SH-SY5Y (cell line): ENCODE measurements at regions not wholly inside any gene's neighbourhood (a gene's known extent, or its start where the extent isn't known, plus 50 kb on each side); places are given as distances from the start of the nearest gene placed in this dataset.

Source experiments
- GATA2 ChIP-seq: IDR thresholded peaks from 2 replicates; pipeline ENCODE4 v1.6.1; 2011; ENCODE audit warnings: mild to moderate bottlenecking, low read depth, low read length
- GATA3 ChIP-seq: IDR thresholded peaks from 2 replicates; pipeline ENCODE4 v1.6.1; 2011; ENCODE audit warnings: low read depth, mild to moderate bottlenecking, low read length, moderate library complexity

DNA sequence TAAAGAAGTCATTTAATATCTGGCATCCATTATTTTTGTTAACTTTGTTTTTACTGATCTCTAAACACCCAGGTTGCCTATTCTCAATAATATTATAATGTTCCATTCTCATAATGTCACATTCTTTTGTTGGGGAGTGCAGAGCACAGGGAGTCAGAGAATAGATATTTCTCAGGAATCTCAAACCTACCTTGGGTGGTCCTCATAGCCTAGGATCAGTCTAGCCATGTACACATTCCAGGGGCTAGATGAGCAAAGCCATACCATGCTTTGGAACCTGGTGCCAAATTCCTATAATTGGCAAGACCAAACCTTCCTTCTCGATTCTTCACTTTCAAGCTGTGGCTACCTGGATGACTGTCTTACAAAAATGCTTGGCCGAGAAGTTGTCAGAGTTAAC, 1124.7 kb upstream of the WWC1 start:
- no peak for TF ChIP-seq GATA2
- no peak for TF ChIP-seq GATA3
